ENCODE measurements at regions not wholly inside any gene's neighbourhood (a gene's known extent, or its start where the extent isn't known, plus 50 kb on each side); places are given as distances from the start of the nearest gene placed in this dataset.
A peak's percentile ranks its signal among the peaks of the same experiment; 100 is the strongest.
"Not testable (repeated sequence)": the region's sequence is repeated elsewhere in the genome, so short reads cannot be mapped to it uniquely, and the experiment has no call there.

GRCh38 chr12:33054371-33054770 is 157.8 kb upstream of the PKP2 start:
- intact Hi-C loops (cut with DNase I), result no loop called here

DNA sequence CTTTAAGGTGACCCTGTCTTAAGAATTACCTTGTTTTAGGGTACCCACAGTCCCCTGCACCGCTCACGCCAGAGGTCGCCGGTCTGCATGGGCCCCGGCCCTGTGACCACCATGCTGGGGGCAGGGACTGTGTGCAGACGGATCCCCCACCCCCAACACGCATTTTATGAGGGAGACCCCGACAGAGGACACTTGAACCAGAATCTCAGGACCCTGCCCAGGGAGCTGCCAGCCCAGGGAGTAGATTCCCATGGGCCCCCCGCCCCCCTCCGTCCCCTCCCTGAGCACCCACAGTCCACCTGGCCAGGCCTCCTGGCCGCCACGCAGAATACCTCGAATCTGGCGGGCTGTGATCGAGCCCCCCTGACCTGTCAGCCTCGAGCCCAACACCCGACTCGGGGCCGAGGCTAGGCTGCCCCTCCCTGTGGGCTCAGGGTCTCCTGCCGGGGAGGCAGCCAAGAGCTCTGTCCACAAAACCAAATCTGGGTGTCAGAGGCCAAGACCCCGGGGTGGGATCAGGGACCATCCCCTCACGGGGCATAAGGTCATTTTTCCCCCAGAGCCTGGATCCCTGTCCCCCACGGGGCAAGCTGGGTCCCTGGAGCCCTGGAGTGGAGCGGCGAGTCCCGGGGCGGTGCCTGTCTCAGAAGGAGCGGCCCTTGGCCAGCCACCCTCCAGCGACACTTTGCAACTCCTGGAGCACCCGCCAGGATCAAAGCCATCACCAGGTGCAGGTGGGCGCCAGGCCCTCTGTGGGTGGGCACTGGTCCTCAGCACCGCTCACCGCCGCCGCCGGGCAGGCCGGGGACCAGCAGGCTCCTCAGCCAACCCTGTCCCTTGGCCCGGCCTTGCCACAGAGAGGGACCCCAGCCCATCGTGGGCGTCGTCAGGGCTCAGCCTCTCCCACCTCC is 155.8 kb upstream of the PKP2 start:
- DNase-seq (ENCODE audit: low spot score), result no peak
- intact Hi-C loops (cut with DNase I), result no loop called here

More at GRCh38 chr12:33054371-33054770, 157.8 kb upstream of the PKP2 start:
- no peak for DNase-seq (ENCODE audit: low spot score)

GRCh38 chr12:33047666-33048065 is 151.1 kb upstream of the PKP2 start:
- no peak for DNase-seq (ENCODE audit: low spot score)
- intact Hi-C loops (cut with DNase I), result no loop called here

- intact Hi-C loops (cut with DNase I), result no loop called here
- no peak for DNase-seq (ENCODE audit: low spot score)
Observed at GRCh38 chr12:33044447-33044846, 147.9 kb upstream of the PKP2 start.

- DNase-seq (ENCODE audit: low spot score), result no peak
- intact Hi-C loops (cut with DNase I), result no loop called here
Observed at GRCh38 chr12:33041562-33041961, 145.0 kb upstream of the PKP2 start.

- DNase-seq (ENCODE audit: low spot score), result peak; percentile 77
- intact Hi-C loops (cut with DNase I), result not testable (repeated sequence)
Observed at GRCh38 chr12:33033999-33034398, 137.4 kb upstream of the PKP2 start.

GRCh38 chr12:33026791-33027190 is 130.2 kb upstream of the PKP2 start:
- intact Hi-C loops (cut with DNase I), result no loop called here
- DNase-seq (ENCODE audit: low spot score), result no peak

DNA sequence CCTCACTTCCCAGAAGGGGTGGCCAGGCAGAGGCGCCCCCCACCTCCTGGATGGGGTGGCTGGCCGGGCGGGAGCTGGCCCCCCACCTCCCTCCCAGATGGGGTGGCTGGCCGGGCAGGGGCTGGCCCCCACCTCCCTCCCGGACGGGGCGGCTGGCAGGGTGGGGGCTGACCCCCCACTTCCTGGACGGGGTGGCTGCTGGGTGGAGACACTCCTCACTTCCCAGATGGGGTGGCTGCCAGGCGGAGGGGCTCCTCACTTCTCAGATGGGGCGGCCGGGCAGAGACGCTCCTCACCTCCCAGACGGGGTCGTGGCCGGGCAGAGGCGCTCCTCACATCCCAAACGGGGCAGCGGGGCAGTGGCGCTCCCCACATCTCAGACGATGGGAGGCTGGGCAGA is 126.1 kb upstream of the PKP2 start:
- DNase-seq (ENCODE audit: low spot score); intact Hi-C loops (cut with DNase I): not testable (repeated sequence)

DNA sequence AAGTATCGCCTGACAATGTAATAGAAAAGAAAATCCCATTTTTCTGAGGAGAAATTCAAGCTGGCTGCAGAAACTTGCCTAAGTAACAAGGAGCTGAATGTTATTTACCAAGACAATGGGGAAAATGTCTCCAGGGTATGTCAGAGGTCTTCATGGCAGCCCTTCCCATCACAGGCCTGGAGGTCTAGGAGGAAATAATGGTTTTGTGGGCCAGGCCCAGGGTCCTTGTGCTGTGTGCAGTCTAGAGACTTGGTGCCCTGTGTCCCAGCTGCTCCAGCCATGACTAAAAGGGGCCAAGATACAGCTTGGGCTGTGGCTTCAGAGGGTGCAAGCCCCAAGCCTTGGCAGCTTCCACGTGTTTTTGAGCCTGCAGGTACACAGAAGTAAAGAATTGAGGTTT is 120.5 kb upstream of the PKP2 start:
- intact Hi-C loops (cut with DNase I); DNase-seq (ENCODE audit: low spot score): not testable (repeated sequence)

GRCh38 chr12:33012226-33012625 is 115.6 kb upstream of the PKP2 start:
- intact Hi-C loops (cut with DNase I), result no loop called here
- DNase-seq (ENCODE audit: low spot score), result no peak

- DNase-seq (ENCODE audit: low spot score), result no peak
- intact Hi-C loops (cut with DNase I), result no loop called here
Observed at GRCh38 chr12:33006106-33006505, 109.5 kb upstream of the PKP2 start.

- intact Hi-C loops (cut with DNase I), result no loop called here
- no peak for DNase-seq (ENCODE audit: low spot score)
Observed at GRCh38 chr12:33000016-33000415, 103.4 kb upstream of the PKP2 start.

DNA sequence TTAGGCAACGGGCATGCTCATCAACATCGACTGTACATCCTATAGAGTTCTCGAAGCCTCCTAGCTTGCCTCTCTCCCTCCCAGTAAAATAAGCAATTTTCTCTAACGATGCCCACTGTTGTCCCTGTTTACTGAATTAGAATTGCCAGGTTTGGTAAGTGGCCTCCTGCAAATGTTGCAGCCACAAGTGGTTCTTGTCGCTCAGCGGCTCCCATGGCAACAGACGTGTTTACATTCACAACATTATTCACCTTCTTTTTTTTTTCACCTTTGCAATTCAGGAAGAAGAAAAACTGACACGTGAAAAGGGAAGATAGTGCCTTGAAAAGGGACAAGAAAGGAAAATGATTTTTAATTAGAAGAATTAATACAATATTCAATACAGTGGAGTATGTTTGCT is 100.9 kb upstream of the PKP2 start:
- no peak for DNase-seq (ENCODE audit: low spot score)
- intact Hi-C loops (cut with DNase I), result no loop called here

- no peak for DNase-seq (ENCODE audit: low spot score)
- intact Hi-C loops (cut with DNase I), result no loop called here
Observed at GRCh38 chr12:32995623-32996022, 99.0 kb upstream of the PKP2 start.

DNA sequence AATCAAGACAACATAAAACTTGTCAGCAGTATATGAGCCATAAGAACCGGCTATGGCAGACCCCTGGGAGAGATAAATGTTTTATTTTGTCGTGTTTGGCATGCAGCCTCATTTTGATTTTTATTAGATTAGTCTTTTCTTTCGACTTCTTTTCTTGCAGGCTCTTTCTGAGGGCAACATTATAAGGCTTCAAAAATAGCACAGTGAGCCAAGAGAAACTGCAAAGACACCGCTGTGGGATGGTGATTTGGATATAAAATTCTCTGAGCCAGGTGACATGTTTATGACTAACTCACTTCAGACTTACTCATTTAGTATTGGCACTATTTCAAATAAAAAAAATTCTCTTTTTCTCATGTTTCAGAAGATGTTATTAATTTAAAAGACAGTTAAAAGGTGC is 96.8 kb upstream of the PKP2 start:
- DNase-seq (ENCODE audit: low spot score), result no peak
- intact Hi-C loops (cut with DNase I), result no loop called here

DNA sequence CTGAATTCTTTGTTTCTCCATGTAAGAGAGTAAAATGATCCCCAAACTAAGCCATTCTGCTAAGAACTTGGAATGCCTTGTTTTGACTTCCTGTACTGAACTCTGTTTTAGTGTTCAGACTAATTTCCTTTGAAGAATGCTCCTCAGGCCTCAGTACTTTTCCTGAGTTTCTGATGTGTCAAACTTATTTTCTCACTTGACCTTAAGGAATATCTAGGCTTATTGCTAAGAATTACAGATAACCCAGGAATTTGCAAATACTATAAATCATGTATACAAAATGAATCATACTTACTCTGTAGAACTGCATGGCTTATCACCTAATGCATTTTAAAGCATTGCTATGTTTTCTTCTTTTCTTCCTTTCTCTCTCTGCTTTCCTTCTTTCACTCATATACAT is 93.1 kb upstream of the PKP2 start:
- intact Hi-C loops (cut with DNase I), result no loop called here
- no peak for DNase-seq (ENCODE audit: low spot score)

DNA sequence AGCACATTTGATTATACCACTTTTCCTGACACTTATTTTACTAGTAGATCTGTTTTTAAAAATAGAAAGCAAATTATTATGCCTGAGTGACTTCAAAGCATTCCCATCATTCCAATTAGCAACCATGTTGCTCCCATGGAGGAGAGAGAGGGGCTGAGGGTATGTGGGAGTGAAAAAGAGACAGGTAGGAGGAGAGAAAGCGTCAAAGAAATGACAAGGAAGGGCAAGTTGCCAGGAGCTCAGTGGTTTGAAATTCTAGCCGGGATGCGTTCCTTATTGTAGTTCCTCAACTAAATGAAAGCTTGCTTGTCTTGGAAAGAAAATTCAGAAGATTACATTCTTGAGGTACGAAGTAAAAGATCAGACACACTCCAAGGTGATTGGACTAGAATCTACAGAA is 92.4 kb upstream of the PKP2 start:
- intact Hi-C loops (cut with DNase I), result no loop called here
- no peak for DNase-seq (ENCODE audit: low spot score)

GRCh38 chr12:32987512-32987911 is 90.9 kb upstream of the PKP2 start:
- intact Hi-C loops (cut with DNase I), result no loop called here
- no peak for DNase-seq (ENCODE audit: low spot score)

GRCh38 chr12:32983968-32984367 is 87.4 kb upstream of the PKP2 start:
- intact Hi-C loops (cut with DNase I), result no loop called here
- no peak for DNase-seq (ENCODE audit: low spot score)

GRCh38 chr12:32983332-32983731 is 86.8 kb upstream of the PKP2 start:
- DNase-seq (ENCODE audit: low spot score), result no peak
- intact Hi-C loops (cut with DNase I), result no loop called here

GRCh38 chr12:32981139-32981538 is 84.6 kb upstream of the PKP2 start:
- DNase-seq (ENCODE audit: low spot score), result no peak
- intact Hi-C loops (cut with DNase I), result no loop called here
